HEK293T (cell line): ENCODE measurements at regions not wholly inside any gene's neighbourhood (a gene's known extent, or its start where the extent isn't known, plus 50 kb on each side); places are given as distances from the start of the nearest gene placed in this dataset.
A peak's percentile ranks its signal among the peaks of the same experiment; 100 is the strongest.

ENCODE experiments used
- CTCF ChIA-PET: fragments of 350-600 bp; formaldehyde crosslinking; extraction: SDS; loops from one replicate; lab custom pipeline; 2021; ENCODE audit warnings: antibody characterized with exemption, inconsistent platforms; lab: Yijun Ruan, JAX
- POLR2A ChIA-PET: fragments of 350-600 bp; formaldehyde crosslinking; extraction: SDS; loops from one replicate; lab custom pipeline; 2020; ENCODE audit warnings: antibody characterized with exemption, inconsistent platforms; lab: Yijun Ruan, JAX
- DNase-seq: peaks from one replicate; pipeline ENCODE4 v3.0.0; 2012; ENCODE audit warnings: mixed read lengths; ENCODE audit errors: extremely low spot score
- ARNT ChIP-seq: fragments of 450-650 bp; IDR thresholded peaks from 2 replicates; pipeline ENCODE4 v1.6.1; 2017; ENCODE audit warnings: mild to moderate bottlenecking
- BHLHE40 ChIP-seq: fragments of 450-650 bp; IDR thresholded peaks from 2 replicates; pipeline ENCODE4 v1.6.1; 2016; ENCODE audit warnings: mild to moderate bottlenecking, moderate library complexity, borderline replicate concordance
- CTBP1 ChIP-seq: fragments of 450-650 bp; IDR thresholded peaks from 2 replicates; pipeline ENCODE4 v1.6.1; 2016; ENCODE audit warnings: borderline replicate concordance
- ELF4 ChIP-seq: fragments of 450-650 bp; IDR thresholded peaks from 2 replicates; pipeline ENCODE4 v1.6.1; 2017; ENCODE audit warnings: antibody characterized with exemption
- FOXA1 ChIP-seq: fragments of 450-650 bp; IDR thresholded peaks from 2 replicates; pipeline ENCODE4 v1.6.1; 2016; ENCODE audit warnings: mild to moderate bottlenecking
- FOXK2 ChIP-seq: fragments of 450-650 bp; IDR thresholded peaks from 2 replicates; pipeline ENCODE4 v1.6.1; 2016; ENCODE audit warnings: mild to moderate bottlenecking
- FOXM1 ChIP-seq: fragments of 450-650 bp; IDR thresholded peaks from 2 replicates; pipeline ENCODE4 v1.6.1; 2017; ENCODE audit warnings: mild to moderate bottlenecking, borderline replicate concordance
- HDGF ChIP-seq: fragments of 450-650 bp; IDR thresholded peaks from 2 replicates; pipeline ENCODE4 v1.6.1; 2017; ENCODE audit warnings: antibody characterized with exemption, borderline replicate concordance
- L3MBTL2 ChIP-seq: fragments of 450-650 bp; conservative IDR thresholded peaks from 2 replicates; pipeline ENCODE4 v1.6.1; 2016; ENCODE audit warnings: mild to moderate bottlenecking
- LEF1 ChIP-seq: fragments of 450-650 bp; IDR thresholded peaks from 2 replicates; pipeline ENCODE4 v1.6.1; 2017; ENCODE audit warnings: mild to moderate bottlenecking, borderline replicate concordance
- NFRKB ChIP-seq: fragments of 450-650 bp; IDR thresholded peaks from 2 replicates; pipeline ENCODE4 v1.6.1; 2016; ENCODE audit warnings: mild to moderate bottlenecking, moderate library complexity
- SP1 ChIP-seq: fragments of 450-650 bp; IDR thresholded peaks from 2 replicates; pipeline ENCODE4 v1.6.1; 2017
- SUZ12 ChIP-seq: fragments of 450-650 bp; IDR thresholded peaks from 2 replicates; pipeline ENCODE4 v1.6.1; 2016; ENCODE audit warnings: mild to moderate bottlenecking
- TARDBP ChIP-seq: fragments of 450-650 bp; IDR thresholded peaks from 2 replicates; pipeline ENCODE4 v1.6.1; 2016
- ZNF384 ChIP-seq: fragments of 450-650 bp; IDR thresholded peaks from 2 replicates; pipeline ENCODE4 v1.6.1; 2016
- TF ChIP-seq, protein P1 (sequence below): fragments of 450-650 bp; IDR thresholded peaks from 2 replicates; pipeline ENCODE4 v1.6.1; 2016

GRCh38 chr1:91176250-91176649 is 154.4 kb upstream of the ZNF644 start:
- TF ChIP-seq FOXM1, result no peak
- TF ChIP-seq SP1, result no peak
- TF ChIP-seq ZNF384, result no peak
- TF ChIP-seq, protein P1, sequence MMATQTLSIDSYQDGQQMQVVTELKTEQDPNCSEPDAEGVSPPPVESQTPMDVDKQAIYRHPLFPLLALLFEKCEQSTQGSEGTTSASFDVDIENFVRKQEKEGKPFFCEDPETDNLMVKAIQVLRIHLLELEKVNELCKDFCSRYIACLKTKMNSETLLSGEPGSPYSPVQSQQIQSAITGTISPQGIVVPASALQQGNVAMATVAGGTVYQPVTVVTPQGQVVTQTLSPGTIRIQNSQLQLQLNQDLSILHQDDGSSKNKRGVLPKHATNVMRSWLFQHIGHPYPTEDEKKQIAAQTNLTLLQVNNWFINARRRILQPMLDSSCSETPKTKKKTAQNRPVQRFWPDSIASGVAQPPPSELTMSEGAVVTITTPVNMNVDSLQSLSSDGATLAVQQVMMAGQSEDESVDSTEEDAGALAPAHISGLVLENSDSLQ, result no peak
- no peak for TF ChIP-seq NFRKB
- CTCF ChIA-PET, result interaction anchor here (3.4 kb wide), 1 partner anchor 10 kb away, joined by 17 read pairs; no protein-coding TSS in a partner anchor
- no peak for DNase-seq
- POLR2A ChIA-PET, result interaction anchor here (1.0 kb wide), 1 partner anchor 228 kb away, joined by 3 read pairs; the partner anchor contains the start of gene HFM1

DNA sequence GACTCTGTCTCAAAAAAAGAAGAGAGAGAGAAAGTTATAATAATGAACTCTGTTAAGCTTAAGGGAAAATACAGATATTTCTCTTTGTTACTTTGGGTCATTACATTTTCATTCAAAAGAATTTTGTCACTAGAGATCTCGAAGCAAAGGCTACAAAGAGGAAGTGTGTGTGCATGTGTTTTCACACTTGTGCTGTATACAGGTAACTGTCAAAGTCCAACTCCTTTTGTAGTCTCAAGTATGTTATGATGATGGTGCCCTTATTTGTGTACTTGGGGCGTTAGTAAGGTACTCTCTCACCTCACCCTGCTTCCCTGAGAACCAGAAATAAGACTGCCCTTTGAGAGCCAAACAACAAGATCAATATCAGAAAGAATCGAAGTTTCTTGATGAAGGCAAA is 152.9 kb upstream of the ZNF644 start:
- ChIA-PET CTCF (interaction anchor here (3.4 kb wide), 1 partner anchor 8 kb away, joined by 17 read pairs; no protein-coding TSS in a partner anchor), POLR2A (no interaction called here)
- no peak for DNase-seq
- no peak for TF ChIP-seq BHLHE40
- TF ChIP-seq SP1, result no peak
- TF ChIP-seq LEF1, result no peak
- no peak for TF ChIP-seq SUZ12
- no peak for TF ChIP-seq ELF4
- no peak for TF ChIP-seq TARDBP
- TF ChIP-seq FOXM1, result no peak
- TF ChIP-seq ARNT, result no peak
- no peak for TF ChIP-seq NFRKB
- no peak for TF ChIP-seq L3MBTL2
- TF ChIP-seq FOXA1, result no peak
- no peak for TF ChIP-seq FOXK2
- TF ChIP-seq, protein P1, result no peak
- TF ChIP-seq ZNF384, result no peak
- no peak for TF ChIP-seq CTBP1
- no peak for TF ChIP-seq HDGF

DNA sequence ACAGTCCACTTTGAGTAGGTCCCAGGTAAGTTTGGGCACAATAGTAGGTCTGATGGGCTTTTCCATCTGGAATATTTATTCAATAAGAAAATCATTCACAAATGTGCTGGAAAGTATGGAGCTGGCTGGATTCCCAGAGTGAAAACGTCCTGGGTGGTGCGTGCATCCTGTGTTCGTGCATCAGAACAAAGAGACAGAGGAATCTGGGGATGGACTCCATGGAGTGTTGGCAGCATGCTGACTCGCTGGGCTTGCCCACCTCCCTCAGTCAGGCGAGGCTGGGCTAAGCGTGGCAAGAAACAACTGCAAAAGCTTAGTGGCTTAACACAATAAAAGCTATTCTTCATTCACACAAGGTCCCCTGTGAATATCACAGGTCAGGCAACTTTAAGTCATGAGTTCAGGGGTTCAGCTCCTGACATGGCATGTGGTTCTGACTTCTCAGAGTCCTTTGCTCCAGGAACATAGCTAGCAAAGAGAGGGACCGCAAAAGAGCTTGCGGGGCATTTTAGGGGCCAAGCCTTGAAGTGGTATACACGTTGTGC is 151.6 kb upstream of the ZNF644 start:
- TF ChIP-seq LEF1 (no peak), NFRKB (no peak), SUZ12 (no peak), HDGF (no peak), FOXM1 (no peak), CTBP1 (no peak), L3MBTL2 (no peak), BHLHE40 (no peak), TARDBP (no peak), ARNT (no peak), FOXK2 (no peak)
- TF ChIP-seq, protein P1, result no peak
- CTCF ChIA-PET, result interaction anchor here (1.5 to 3.4 kb wide), 2 partner anchors 7 to 105 kb away, joined by 3 to 17 read pairs; no protein-coding TSS in a partner anchor
- POLR2A ChIA-PET, result no interaction called here
- no peak for DNase-seq

DNA sequence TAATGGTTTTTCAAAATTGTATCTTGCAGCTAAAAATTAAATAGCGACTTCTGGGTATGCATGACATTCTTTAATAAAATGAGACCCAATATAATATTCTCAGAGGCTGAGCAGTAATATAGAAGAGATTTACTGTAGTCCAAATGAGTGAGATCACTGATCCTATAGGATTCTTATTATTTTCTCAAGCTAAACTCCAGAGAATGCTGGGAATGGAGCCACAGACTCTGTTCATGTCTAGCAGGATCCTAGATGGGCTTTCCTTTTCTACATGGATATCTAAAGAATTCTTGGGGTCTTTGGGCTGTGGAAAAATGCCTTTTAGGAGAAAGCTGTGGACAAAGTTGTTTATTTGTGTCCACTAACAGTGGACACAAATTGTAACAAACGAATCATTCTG is 150.7 kb upstream of the ZNF644 start:
- ChIA-PET POLR2A (no interaction called here), CTCF (interaction anchor here (1.5 kb wide), 1 partner anchor 106 kb away, joined by 3 read pairs; no protein-coding TSS in a partner anchor)
- TF ChIP-seq, protein P1, result no peak
- TF ChIP-seq TARDBP (no peak), HDGF (no peak), ZNF384 (no peak), ELF4 (no peak), FOXA1 (no peak), NFRKB (no peak), L3MBTL2 (no peak), CTBP1 (no peak), SUZ12 (no peak)
- DNase-seq, result no peak

- CTCF ChIA-PET, result interaction anchor here (1.5 kb wide), 1 partner anchor 106 kb away, joined by 3 read pairs; no protein-coding TSS in a partner anchor
- POLR2A ChIA-PET, result no interaction called here
- no peak for DNase-seq
- TF ChIP-seq, protein P1, result 0 out of 2 replicates have a peak, but pooled peaks have one; percentile 16
- TF ChIP-seq TARDBP, result no peak
These were observed 150.1 kb upstream of the ZNF644 start for GRCh38 chr1:91171898-91172297.
